HCT116 (cell line): ENCODE measurements at regions not wholly inside any gene's neighbourhood (a gene's known extent, or its start where the extent isn't known, plus 50 kb on each side); places are given as distances from the start of the nearest gene placed in this dataset.

Experiments used
- ATAC-seq: fragments of 200-7000 bp; cut with Tn5 transposase; 2 replicates; pipeline ENCODE4 v1.9.1; 2020; ENCODE audit warnings: mild to moderate bottlenecking, moderate library complexity
- BruUV-seq: library from RNA; stranded (reverse); fragments of 400-500 nt; replicated peaks from 2 replicates; lab custom pipeline; 2021; lab: Mats Ljungman, UMichigan
- CTCF ChIA-PET: fragments of 300-600 bp; sonication (Branson Sonifier 250); formaldehyde crosslinking; loops from one replicate; lab custom pipeline; 2021; ENCODE audit warnings: antibody characterized with exemption; lab: Charles Lee
- POLR2A ChIA-PET: fragments of 300-600, 350-600 bp; sonication (Branson Sonifier 250); formaldehyde crosslinking; loops from one replicate; lab custom pipeline; 2021; ENCODE audit warnings: antibody characterized with exemption; lab: Charles Lee
- RAD21 ChIA-PET, 2 experiments: fragments of 300-600 bp; sonication (Branson Sonifier 250); formaldehyde crosslinking; loops; one replicate each; lab custom pipeline; 2023; ENCODE audit warnings: low total read pairs in 2 of 2; ENCODE audit not compliant: uncharacterized antibody in 2 of 2, unreplicated experiment in 2 of 2, low non-redundant PET in 1 of 2; lab: Charles Lee
- DNase-seq: peaks from one replicate; pipeline ENCODE4 v3.0.0-alpha.2; 2010; ENCODE audit warnings: low read depth, low spot score
- H2AFZ ChIP-seq: fragments of 200-600 bp; shearing (Covaris generic), sonication (generic); 2 replicates; pipeline ENCODE4 v1.6.1; 2017; ENCODE audit warnings: low read depth, mixed run types, mixed read lengths, antibody characterized with exemption, low read length; ENCODE audit not compliant: poor library complexity, severe bottlenecking
- H3K27ac ChIP-seq: 2 replicates; pipeline ENCODE4 v1.5.1; 2012; ENCODE audit warnings: low read depth, low read length
- H3K27me3 ChIP-seq: fragments of 200-600 bp; sonication (generic); 2 replicates; pipeline ENCODE4 v1.6.1; 2016; ENCODE audit warnings: mixed run types, low read length, mixed read lengths; ENCODE audit not compliant: insufficient read depth
- H3K36me3 ChIP-seq, 2 experiments: fragments of 200-500 bp in 1 of 2; fragments of 200-600 bp in 1 of 2; sonication (Bioruptor generic) in 1 of 2; sonication (generic) in 1 of 2; 2 replicates each; pipeline versions ENCODE4 v1.5.1 to v1.6.1; 2014 to 2016; ENCODE audit warnings: low read length in 2 of 2, inconsistent platforms in 1 of 2, mixed read lengths in 1 of 2, mixed run types in 1 of 2; ENCODE audit not compliant: insufficient read depth in 2 of 2, control insufficient read depth in 1 of 2
- H3K4me1 ChIP-seq, 2 experiments: fragments of 200-600 bp in 1 of 2; sonication (generic) in 1 of 2; 2 replicates each; pipeline versions ENCODE4 v1.5.1 to v1.6.1; 2012 to 2017; ENCODE audit warnings: low read length in 2 of 2, inconsistent platforms in 1 of 2, mild to moderate bottlenecking in 1 of 2, mixed read lengths in 1 of 2, mixed run types in 1 of 2, moderate library complexity in 1 of 2; ENCODE audit not compliant: insufficient read depth in 2 of 2, control insufficient read depth in 1 of 2
- H3K4me2 ChIP-seq: fragments of 200-600 bp; sonication (generic); 2 replicates; pipeline ENCODE4 v1.6.1; 2017; ENCODE audit warnings: mixed run types, low read length, mixed read lengths
- H3K4me3 ChIP-seq, 2 experiments: fragments of 200-600 bp in 1 of 2; sonication (generic) in 1 of 2; replicated peaks in 1 of 2; 2 replicates each; pipeline ENCODE4 v1.5.1; 2011 to 2016; ENCODE audit warnings: low read length in 2 of 2, control low read depth in 1 of 2, low read depth in 1 of 2, mild to moderate bottlenecking in 1 of 2, mixed read lengths in 1 of 2, mixed run types in 1 of 2
- H3K79me2 ChIP-seq: fragments of 200-600 bp; sonication (generic); 2 replicates; pipeline ENCODE4 v1.6.1; 2017; ENCODE audit warnings: mild to moderate bottlenecking, mixed run types, low read length, moderate library complexity, mixed read lengths; ENCODE audit not compliant: insufficient read depth
- H3K9ac ChIP-seq: fragments of 200-600 bp; sonication (generic); 2 replicates; pipeline ENCODE4 v1.6.1; 2016; ENCODE audit warnings: low read length, mixed read lengths
- H3K9me2 ChIP-seq: fragments of 200-600 bp; sonication (generic), shearing (Covaris generic); 2 replicates; pipeline ENCODE4 v1.6.1; 2017; ENCODE audit warnings: mixed run types, mild to moderate bottlenecking, moderate library complexity; ENCODE audit not compliant: insufficient read depth
- H3K9me3 ChIP-seq, 2 experiments: fragments of 200-500 bp in 1 of 2; fragments of 200-600 bp in 1 of 2; sonication (Bioruptor generic) in 1 of 2; sonication (generic) in 1 of 2; 2 replicates each; pipeline ENCODE4 v1.6.1; 2014 to 2017; ENCODE audit warnings: low read length in 2 of 2, mixed read lengths in 2 of 2, inconsistent platforms in 1 of 2, low read depth in 1 of 2, mild to moderate bottlenecking in 1 of 2, mixed run types in 1 of 2, moderate library complexity in 1 of 2; ENCODE audit not compliant: control insufficient read depth in 1 of 2, insufficient read depth in 1 of 2
- H4K20me1 ChIP-seq: fragments of 200-600 bp; sonication (generic), shearing (Covaris generic); 2 replicates; pipeline ENCODE4 v1.6.1; 2017; ENCODE audit warnings: mixed run types, mild to moderate bottlenecking, moderate library complexity; ENCODE audit not compliant: insufficient read depth
- EGR1 ChIP-seq: IDR thresholded peaks from 2 replicates; pipeline ENCODE4 v1.6.1; 2012; ENCODE audit warnings: low read depth
- EZH2phosphoT487 ChIP-seq: fragments of 200-600 bp; IDR thresholded peaks from 2 replicates; pipeline ENCODE4 v1.6.1; 2018; ENCODE audit warnings: antibody characterized with exemption, borderline replicate concordance
- FOSL1 ChIP-seq: IDR thresholded peaks from 2 replicates; pipeline ENCODE4 v1.6.1; 2012; ENCODE audit warnings: low read depth
- MAX ChIP-seq: IDR thresholded peaks from 2 replicates; pipeline ENCODE4 v1.6.1; 2012
- POLR2AphosphoS5 ChIP-seq: IDR thresholded peaks from 2 replicates; pipeline ENCODE4 v1.6.1; 2011; ENCODE audit warnings: mild to moderate bottlenecking, low read depth, low read length, moderate library complexity
- RAD21 ChIP-seq: IDR thresholded peaks from 2 replicates; pipeline ENCODE4 v1.6.1; 2012; ENCODE audit warnings: low read depth, mild to moderate bottlenecking
- REST ChIP-seq: IDR thresholded peaks from 2 replicates; pipeline ENCODE4 v1.6.1; 2012; ENCODE audit warnings: low read depth
- SRF ChIP-seq: IDR thresholded peaks from 2 replicates; pipeline ENCODE4 v1.6.1; 2012; ENCODE audit warnings: low read depth
- TCF7L2 ChIP-seq: IDR thresholded peaks from 2 replicates; pipeline ENCODE4 v1.7.0; 2011; ENCODE audit warnings: borderline replicate concordance, inconsistent platforms; ENCODE audit not compliant: insufficient read depth, insufficient read length; ENCODE audit errors: extremely low read depth
- YY1 ChIP-seq: IDR thresholded peaks from 2 replicates; pipeline ENCODE4 v1.6.1; 2011; ENCODE audit warnings: low read length, low read depth, moderate library complexity, mild to moderate bottlenecking; ENCODE audit not compliant: insufficient replicate concordance; ENCODE audit errors: extremely low read depth
- ZFX ChIP-seq: fragments of 450-650 bp; IDR thresholded peaks from 2 replicates; pipeline ENCODE4 v1.6.1; 2017
- ZNF274 ChIP-seq: fragments of 200-500 bp; sonication (Bioruptor generic); IDR thresholded peaks from 2 replicates; pipeline ENCODE4 v1.6.1; 2014; ENCODE audit warnings: mild to moderate bottlenecking, low read depth, low read length, inconsistent platforms
- intact Hi-C: fragments of 100-400 bp; cut with micrococcal nuclease; formaldehyde crosslinking; loops from 2 replicates; pipeline ENCODE4 v1.10.0; 2022

GRCh38 chr3:59320080-59320479, 270.3 kb upstream of the CFAP20DC start:
- Histone ChIP-seq H3K79me2 (no peaks in the 10 kb centered on the region), H3K4me3 (no peak overlapping the region), H2AFZ (no peak overlapping the region), H3K4me2 (no peak overlapping the region), H3K27ac (no peak overlapping the region), H3K4me1 (no peaks in the 10 kb centered on the region), H3K27me3 (no peaks in the 10 kb centered on the region), H3K9me3 (no peaks in the 10 kb centered on the region), H3K36me3 (no peaks in the 10 kb centered on the region), H3K9me2 (no peaks in the 10 kb centered on the region), H3K9ac (no peak overlapping the region), H4K20me1 (no peaks in the 10 kb centered on the region)
- intact Hi-C loops, result no loop called here
- CTCF ChIA-PET, result no interaction called here
- no TSS peak for BruUV-seq
- ATAC-seq, result no peak
- TF ChIP-seq MAX (no peak), ZNF274 (no peak), SRF (no peak), ZFX (no peak), TCF7L2 (no peak), REST (no peak), YY1 (no peak), EZH2phosphoT487 (no peak), RAD21 (no peak), FOSL1 (no peak), POLR2AphosphoS5 (no peak), EGR1 (no peak)
- no peak for DNase-seq
- RAD21 ChIA-PET, result no interaction called here
- POLR2A ChIA-PET, result no interaction called here
